H9 (cell line): ENCODE measurements at regions not wholly inside any gene's neighbourhood (a gene's known extent, or its start where the extent isn't known, plus 50 kb on each side); places are given as distances from the start of the nearest gene placed in this dataset.

Experiments
- DNase-seq: peaks from one replicate; pipeline ENCODE4 v3.0.0-alpha.2; 2017
- H2AFZ ChIP-seq: one replicate; pipeline ENCODE4 v1.6.1; 2013; ENCODE audit warnings: mild to moderate bottlenecking, low read length, control low read depth, moderate library complexity
- H2AK5ac ChIP-seq: 2 replicates; pipeline ENCODE4 v1.6.1; 2013; ENCODE audit warnings: low read length, control low read depth, mixed read lengths; ENCODE audit not compliant: insufficient read length
- H2BK120ac ChIP-seq: one replicate; pipeline ENCODE4 v1.6.1; 2013; ENCODE audit warnings: low read depth, mild to moderate bottlenecking, low read length, control low read depth, inconsistent platforms; ENCODE audit not compliant: poor library complexity, severe bottlenecking
- H2BK12ac ChIP-seq: 2 replicates; pipeline ENCODE4 v1.6.1; 2013; ENCODE audit warnings: low read length, control low read depth, mixed read lengths, low read depth; ENCODE audit not compliant: insufficient read length
- H2BK15ac ChIP-seq: 2 replicates; pipeline ENCODE4 v1.6.1; 2013; ENCODE audit warnings: low read depth, low read length, control low read depth
- H2BK20ac ChIP-seq: one replicate; pipeline ENCODE4 v1.6.1; 2013; ENCODE audit warnings: low read depth, mild to moderate bottlenecking, low read length, control low read depth, inconsistent platforms; ENCODE audit not compliant: poor library complexity, severe bottlenecking
- H2BK5ac ChIP-seq: 2 replicates; pipeline ENCODE4 v1.6.1; 2013; ENCODE audit warnings: low read length, control low read depth, mixed read lengths; ENCODE audit not compliant: insufficient read length
- H3K14ac ChIP-seq: 2 replicates; pipeline ENCODE4 v1.6.1; 2013; ENCODE audit warnings: low read length, control low read depth; ENCODE audit not compliant: insufficient read depth
- H3K18ac ChIP-seq: 2 replicates; pipeline ENCODE4 v1.6.1; 2013; ENCODE audit warnings: low read depth, mild to moderate bottlenecking, mixed read lengths, low read length, control low read depth; ENCODE audit not compliant: insufficient read length
- H3K23ac ChIP-seq: 2 replicates; pipeline ENCODE4 v1.6.1; 2013; ENCODE audit warnings: low read length, control low read depth, mixed read lengths, low read depth; ENCODE audit not compliant: insufficient read length
- H3K23me2 ChIP-seq: 2 replicates; pipeline ENCODE4 v1.6.1; 2013; ENCODE audit warnings: low read depth, mild to moderate bottlenecking, mixed read lengths, low read length, control low read depth; ENCODE audit not compliant: insufficient read length, poor library complexity, severe bottlenecking
- H3K27ac ChIP-seq: 2 replicates; pipeline ENCODE4 v1.5.1; 2013; ENCODE audit warnings: low read length, control low read depth, mixed read lengths, low read depth; ENCODE audit not compliant: insufficient read length
- H3K27me3 ChIP-seq: 2 replicates; pipeline ENCODE4 v1.6.1; 2013; ENCODE audit warnings: low read length, control low read depth, inconsistent platforms; ENCODE audit not compliant: insufficient read depth
- H3K4ac ChIP-seq: 2 replicates; pipeline ENCODE4 v1.6.1; 2013; ENCODE audit warnings: low read depth, mild to moderate bottlenecking, control low read depth, inconsistent platforms, low read length, moderate library complexity
- H3K4me1 ChIP-seq: 2 replicates; pipeline ENCODE4 v1.6.1; 2013; ENCODE audit warnings: low read length, control low read depth, inconsistent platforms; ENCODE audit not compliant: insufficient read depth
- H3K4me2 ChIP-seq: 2 replicates; pipeline ENCODE4 v1.6.1; 2013; ENCODE audit warnings: low read length, control low read depth, mixed read lengths; ENCODE audit not compliant: insufficient read length, insufficient read depth
- H3K56ac ChIP-seq: 2 replicates; pipeline ENCODE4 v1.6.1; 2013; ENCODE audit warnings: low read depth, mild to moderate bottlenecking, mixed read lengths, low read length, control low read depth; ENCODE audit not compliant: insufficient read length
- H3K79me1 ChIP-seq: 2 replicates; pipeline ENCODE4 v1.6.1; 2013; ENCODE audit warnings: low read depth, mild to moderate bottlenecking, moderate library complexity, low read length, control low read depth, inconsistent platforms; ENCODE audit not compliant: insufficient read depth, poor library complexity, severe bottlenecking
- H3K79me2 ChIP-seq: 2 replicates; pipeline ENCODE4 v1.6.1; 2013; ENCODE audit warnings: low read length, control low read depth, inconsistent platforms; ENCODE audit not compliant: insufficient read depth
- H3K9ac ChIP-seq: 2 replicates; pipeline ENCODE4 v1.6.1; 2013; ENCODE audit warnings: low read length, control low read depth, mixed read lengths; ENCODE audit not compliant: insufficient read length; ENCODE audit errors: extremely low read depth
- H3K9me3 ChIP-seq: one replicate; pipeline ENCODE4 v1.6.1; 2013; ENCODE audit warnings: low read depth, low read length, inconsistent platforms; ENCODE audit not compliant: control insufficient read depth
- H3T11ph ChIP-seq: one replicate; pipeline ENCODE4 v1.6.1; 2013; ENCODE audit warnings: mild to moderate bottlenecking, low read length, control low read depth, inconsistent platforms
- H4K20me1 ChIP-seq: one replicate; pipeline ENCODE4 v1.6.1; 2013; ENCODE audit not compliant: control insufficient read depth, insufficient read length, insufficient read depth
- H4K5ac ChIP-seq: 2 replicates; pipeline ENCODE4 v1.6.1; 2013; ENCODE audit warnings: low read depth, mild to moderate bottlenecking, mixed read lengths, low read length, control low read depth; ENCODE audit not compliant: insufficient read length
- H4K8ac ChIP-seq: replicated peaks from 2 replicates; pipeline ENCODE4 v1.6.1; 2013; ENCODE audit warnings: low read length, control low read depth, mixed read lengths, low read depth; ENCODE audit not compliant: insufficient read length
- H4K91ac ChIP-seq: 2 replicates; pipeline ENCODE4 v1.6.1; 2013; ENCODE audit warnings: low read depth, mild to moderate bottlenecking, moderate library complexity, mixed read lengths, low read length, control low read depth; ENCODE audit not compliant: insufficient read length
- H3K27ac Mint-ChIP-seq, 3 experiments: 2 replicates in 2 of 3; 3 replicates in 1 of 3; pipeline ENCODE4 v1.8.0; 2020 to 2021; ENCODE audit warnings: mixed read lengths in 3 of 3, mild to moderate bottlenecking in 1 of 3, moderate library complexity in 1 of 3
- H3K27me3 Mint-ChIP-seq: 2 replicates; pipeline ENCODE4 v1.8.0; 2021; ENCODE audit warnings: low read depth, mild to moderate bottlenecking, moderate library complexity, mixed read lengths
- H3K36me3 Mint-ChIP-seq, 3 experiments: 2 replicates in 2 of 3; 3 replicates in 1 of 3; pipeline ENCODE4 v1.8.0; 2020 to 2021; ENCODE audit warnings: low read depth in 3 of 3, mixed read lengths in 3 of 3; ENCODE audit not compliant: insufficient read depth in 1 of 3
- H3K4me1 Mint-ChIP-seq, 2 experiments: 2 replicates each; pipeline ENCODE4 v1.8.0; 2020; ENCODE audit warnings: mixed read lengths in 2 of 2
- H3K4me3 Mint-ChIP-seq, 2 experiments: 2 replicates in 1 of 2; 3 replicates in 1 of 2; pipeline ENCODE4 v1.8.0; 2020 to 2021; ENCODE audit warnings: mild to moderate bottlenecking in 2 of 2, mixed read lengths in 2 of 2, moderate library complexity in 1 of 2
- H3K9me3 Mint-ChIP-seq, 2 experiments: 2 replicates in 1 of 2; 3 replicates in 1 of 2; pipeline ENCODE4 v1.8.0; 2020; ENCODE audit warnings: mild to moderate bottlenecking in 2 of 2, mixed read lengths in 2 of 2, moderate library complexity in 1 of 2
- CTCF ChIP-seq: fragments of 200-600 bp; sonication (generic); conservative IDR thresholded peaks from 3 replicates; pipeline ENCODE4 v1.8.0; 2021; ENCODE audit warnings: antibody characterized with exemption, mild to moderate bottlenecking
- WGBS: extraction: QIAGEN DNeasy Blood & Tissue Kit; methylation state at CpG from one replicate; pipeline ENCODE4 v1.1.7; 2013; ENCODE audit warnings: missing lambda C conversion rate, low lambda C conversion rate, mixed read lengths; ENCODE audit not compliant: insufficient read length; ENCODE audit errors: extremely low coverage; 5-methylcytosine and 5-hydroxymethylcytosine counted together

DNA sequence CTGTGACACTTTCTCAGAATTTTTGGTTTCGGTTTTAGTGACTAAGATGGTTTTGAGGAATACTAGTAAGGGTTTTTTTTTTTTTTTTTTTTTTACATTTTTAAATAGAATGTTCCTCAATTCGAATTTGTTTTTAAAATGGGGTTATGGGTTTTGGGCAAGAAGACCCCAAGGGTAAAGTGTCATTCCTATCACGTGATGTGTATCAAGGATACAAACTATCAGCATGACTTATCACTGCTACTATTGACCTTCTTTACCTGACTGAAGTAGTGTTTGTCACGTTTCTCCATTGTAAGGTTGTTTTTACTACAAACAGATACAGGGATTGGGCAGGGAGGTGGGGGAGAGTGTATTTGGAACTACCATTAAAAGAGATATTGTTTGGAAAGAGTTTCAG is 781.1 kb upstream of the ADGRL4 start:
- no peaks in the 10 kb centered on the region for H3K9me3 ChIP-seq
- no peak overlapping the region for H2BK120ac ChIP-seq
- no CpG with 5 or more reads among the region's 4 CpGs for WGBS
- Mint-ChIP-seq H3K36me3 (no peaks in the 10 kb centered on the region), H3K27me3 (no peaks in the 10 kb centered on the region; the same call in 1 of the 2 replicates), H3K4me1 (0 out of 4 replicates have a peak, but pooled peaks cover 0 to 4% of the 10 kb centered on the region in 2 experiments), H3K4me3 (no peak overlapping the region), H3K9me3 (no peaks in the 10 kb centered on the region), H3K27ac (no peak overlapping the region)
- no peak overlapping the region for H4K5ac ChIP-seq
- H3K56ac ChIP-seq = no peak overlapping the region
- H3K27me3 ChIP-seq = no peaks in the 10 kb centered on the region
- H2AFZ ChIP-seq = no peak overlapping the region
- H3K4ac ChIP-seq = no peak overlapping the region
- H3K4me2 ChIP-seq = no peak overlapping the region
- TF ChIP-seq CTCF = no peak
- no peaks in the 10 kb centered on the region for H3K4me1 ChIP-seq
- H2BK12ac ChIP-seq = no peak overlapping the region
- H3K9ac ChIP-seq = no peak overlapping the region
- DNase-seq = no peak
- H3K79me1 ChIP-seq = no peaks in the 10 kb centered on the region
- H3K27ac ChIP-seq = no peak overlapping the region
- no peak overlapping the region for H2BK20ac ChIP-seq
- H2BK15ac ChIP-seq = no peak overlapping the region
- no peak overlapping the region for H3K18ac ChIP-seq
- no peaks in the 10 kb centered on the region for H4K20me1 ChIP-seq
- no peak overlapping the region for H4K91ac ChIP-seq
- H2BK5ac ChIP-seq = no peak overlapping the region
- no peaks in the 10 kb centered on the region for H3K23me2 ChIP-seq
- H3K14ac ChIP-seq = no peak overlapping the region
- H3K23ac ChIP-seq = no peak overlapping the region
- no peak overlapping the region for H4K8ac ChIP-seq
- H3T11ph ChIP-seq = no peak overlapping the region
- no peak overlapping the region for H2AK5ac ChIP-seq
- H3K79me2 ChIP-seq = no peaks in the 10 kb centered on the region
